Fibroblast of lung (primary cell): ENCODE measurements at regions not wholly inside any gene's neighbourhood (a gene's known extent, or its start where the extent isn't known, plus 50 kb on each side); places are given as distances from the start of the nearest gene placed in this dataset.

Source experiments
- DNase-seq, 2 donors: peaks; one replicate each; pipeline versions ENCODE4 v3.0.0 to v3.0.0-alpha.2; 2010; ENCODE audit warnings: low read depth in 2 of 2
- H2AFZ ChIP-seq: 2 replicates; pipeline ENCODE4 v1.5.1; 2012; ENCODE audit warnings: low read length, control low read depth, inconsistent platforms
- H3K27ac ChIP-seq: 2 replicates; pipeline ENCODE4 v1.5.1; 2011; ENCODE audit warnings: low read length, control low read depth; ENCODE audit not compliant: insufficient read depth
- H3K27me3 ChIP-seq: 2 replicates; pipeline ENCODE4 v1.5.1; 2011; ENCODE audit warnings: mild to moderate bottlenecking, low read length; ENCODE audit not compliant: control insufficient read depth, insufficient read depth
- H3K36me3 ChIP-seq: 2 replicates; pipeline ENCODE4 v1.5.1; 2011; ENCODE audit warnings: low read length; ENCODE audit not compliant: control insufficient read depth, insufficient read depth
- H3K4me1 ChIP-seq: 2 replicates; pipeline ENCODE4 v1.5.1; 2011; ENCODE audit warnings: low read length; ENCODE audit not compliant: control insufficient read depth, insufficient read depth; ENCODE audit errors: extremely low read depth
- H3K4me2 ChIP-seq: 2 replicates; pipeline ENCODE4 v1.5.1; 2011; ENCODE audit warnings: low read length, control low read depth; ENCODE audit not compliant: insufficient read depth; ENCODE audit errors: extremely low read depth
- H3K4me3 ChIP-seq, 4 experiments: fragments of 200-600 bp in 1 of 4; sonication (generic) in 1 of 4; replicated peaks in 1 of 4; 2 replicates each; pipeline ENCODE4 v1.5.1; 2011 to 2016; ENCODE audit warnings: low read length in 4 of 4, low read depth in 3 of 4, mild to moderate bottlenecking in 3 of 4, control low read depth in 2 of 4, inconsistent platforms in 1 of 4, mixed read lengths in 1 of 4; ENCODE audit not compliant: insufficient read depth in 1 of 4; ENCODE audit errors: control extremely low read depth in 1 of 4
- H3K79me2 ChIP-seq: 2 replicates; pipeline ENCODE4 v1.5.1; 2012; ENCODE audit warnings: mild to moderate bottlenecking, low read length, inconsistent platforms; ENCODE audit not compliant: control insufficient read depth, insufficient read depth
- H3K9ac ChIP-seq: 2 replicates; pipeline ENCODE4 v1.5.1; 2011; ENCODE audit warnings: mild to moderate bottlenecking, low read length, control low read depth; ENCODE audit not compliant: insufficient read depth
- H3K9me3 ChIP-seq: 2 replicates; pipeline ENCODE4 v1.5.1; 2012; ENCODE audit warnings: low read depth, low read length; ENCODE audit not compliant: control insufficient read depth, insufficient read depth
- H4K20me1 ChIP-seq: 2 replicates; pipeline ENCODE4 v1.5.1; 2011; ENCODE audit warnings: low read length; ENCODE audit not compliant: control insufficient read depth, insufficient read depth; ENCODE audit errors: extremely low read depth
- CTCF ChIP-seq, 2 donors: IDR thresholded peaks in 1 of 2; conservative IDR thresholded peaks in 1 of 2; 1 replicate in 1 of 2; 2 replicates in 1 of 2; pipeline ENCODE4 v1.5.1; 2011 to 2012; ENCODE audit warnings: low read length in 2 of 2, control low read depth in 1 of 2, inconsistent platforms in 1 of 2, low read depth in 1 of 2, mild to moderate bottlenecking in 1 of 2
- EZH2 ChIP-seq: IDR thresholded peaks from 2 replicates; pipeline ENCODE4 v1.5.1; 2012; ENCODE audit warnings: low read length, control low read depth, mild to moderate bottlenecking; ENCODE audit errors: missing control alignments

GRCh38 chr1:208631506-208631905 lies 387.3 kb upstream of the PLXNA2 start:
- TF ChIP-seq CTCF (conservative IDR thresholded peaks at IDR 0.05 in 1 of 2, IDR thresholded peaks at IDR 0.05 in 1 of 2; ENCODE audit: low read depth in 1 of 2, low read length in 2 of 2) (no peak), EZH2 (no peak)
- no peak overlapping the region for H2AFZ ChIP-seq
- no peaks in the 10 kb centered on the region for H3K36me3 ChIP-seq
- no peaks in the 10 kb centered on the region for H4K20me1 ChIP-seq
- no peak for DNase-seq
- H3K27ac ChIP-seq = no peak overlapping the region
- no peaks in the 10 kb centered on the region for H3K79me2 ChIP-seq
- H3K4me2 ChIP-seq = no peak overlapping the region
- H3K9ac ChIP-seq = no peak overlapping the region
- H3K4me1 ChIP-seq = no peaks in the 10 kb centered on the region
- no peak overlapping the region for H3K4me3 ChIP-seq
- no peaks in the 10 kb centered on the region for H3K27me3 ChIP-seq
- no peaks in the 10 kb centered on the region for H3K9me3 ChIP-seq

GRCh38 chr1:208634346-208635140 lies 390.4 kb upstream of the PLXNA2 start:
- no peaks in the 10 kb centered on the region for H3K36me3 ChIP-seq
- no peaks in the 10 kb centered on the region for H3K79me2 ChIP-seq
- H3K4me3 ChIP-seq = no peak overlapping the region
- no peaks in the 10 kb centered on the region for H4K20me1 ChIP-seq
- no peak for TF ChIP-seq EZH2
- no peak for TF ChIP-seq CTCF (conservative IDR thresholded peaks at IDR 0.05 in 1 of 2, IDR thresholded peaks at IDR 0.05 in 1 of 2; ENCODE audit: low read depth in 1 of 2, low read length in 2 of 2)
- H3K9ac ChIP-seq = no peak overlapping the region
- H3K27me3 ChIP-seq = no peaks in the 10 kb centered on the region
- no peaks in the 10 kb centered on the region for H3K9me3 ChIP-seq
- no peak overlapping the region for H3K4me2 ChIP-seq
- no peak overlapping the region for H3K27ac ChIP-seq
- no peak for DNase-seq
- no peaks in the 10 kb centered on the region for H3K4me1 ChIP-seq
- no peak overlapping the region for H2AFZ ChIP-seq

DNA sequence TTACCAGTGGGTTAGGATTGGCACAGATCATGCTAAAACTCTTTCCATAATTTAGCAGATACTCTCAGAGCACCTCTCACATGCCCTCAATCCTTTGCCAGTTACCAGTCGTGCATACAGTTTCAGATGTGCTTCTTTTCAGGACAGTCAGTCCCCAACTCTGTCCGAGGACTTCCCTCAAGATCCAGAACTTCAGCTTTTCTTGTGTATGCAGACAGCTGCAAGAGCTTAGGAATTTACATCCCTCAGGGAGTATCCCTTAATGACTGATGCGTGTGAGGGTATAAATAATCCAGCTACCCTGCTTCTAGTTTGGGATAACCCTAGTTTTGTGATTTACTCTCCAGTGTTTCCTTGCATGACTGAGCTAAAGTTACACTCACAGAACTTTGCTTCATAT lies 393.0 kb upstream of the PLXNA2 start:
- no peak overlapping the region for H3K4me3 ChIP-seq
- no peaks in the 10 kb centered on the region for H3K27me3 ChIP-seq
- no peaks in the 10 kb centered on the region for H3K79me2 ChIP-seq
- no peaks in the 10 kb centered on the region for H3K36me3 ChIP-seq
- no peak overlapping the region for H3K4me2 ChIP-seq
- no peaks in the 10 kb centered on the region for H3K4me1 ChIP-seq
- H2AFZ ChIP-seq = no peak overlapping the region
- H3K9me3 ChIP-seq = no peaks in the 10 kb centered on the region
- no peaks in the 10 kb centered on the region for H4K20me1 ChIP-seq
- H3K9ac ChIP-seq = no peak overlapping the region
- TF ChIP-seq EZH2 (no peak), CTCF (conservative IDR thresholded peaks at IDR 0.05 in 1 of 2, IDR thresholded peaks at IDR 0.05 in 1 of 2; ENCODE audit: low read depth in 1 of 2, low read length in 2 of 2) (no peak)
- DNase-seq = no peak
- no peak overlapping the region for H3K27ac ChIP-seq
